Stimulated activated CD8-positive, alpha-beta memory T cell treated with anti-CD3 and anti-CD28 coated beads, Interleukin-4, amount 100 ng/mL, for 24 hours (primary cell): ENCODE measurements at regions not wholly inside any gene's neighbourhood (a gene's known extent, or its start where the extent isn't known, plus 50 kb on each side); places are given as distances from the start of the nearest gene placed in this dataset.
"Not testable (repeated sequence)": the region's sequence is repeated elsewhere in the genome, so short reads cannot be mapped to it uniquely, and the experiment has no call there.

Experiments
- DNase-seq: peaks from one replicate; pipeline ENCODE4 v3.0.0-alpha.2; 2020; ENCODE audit warnings: low read depth

GRCh38 chr6:114906096-114906495 is 563.3 kb upstream of the HS3ST5 start:
- no peak for DNase-seq

- DNase-seq, result no peak
These were observed 554.7 kb upstream of the HS3ST5 start for GRCh38 chr6:114897536-114897935.

GRCh38 chr6:114892211-114892610 is 549.4 kb upstream of the HS3ST5 start:
- no peak for DNase-seq

- DNase-seq, result no peak
These were observed 545.4 kb upstream of the HS3ST5 start for GRCh38 chr6:114888241-114888640.

GRCh38 chr6:114886670-114887436 is 544.0 kb upstream of the HS3ST5 start:
- no peak for DNase-seq

GRCh38 chr6:114879693-114880092 is 536.9 kb upstream of the HS3ST5 start:
- no peak for DNase-seq

- DNase-seq, result no peak
These were observed 535.3 kb upstream of the HS3ST5 start for GRCh38 chr6:114878091-114878490.

GRCh38 chr6:114874410-114874809 is 531.6 kb upstream of the HS3ST5 start:
- DNase-seq, result no peak

- not testable (repeated sequence) for DNase-seq
These were observed 522.7 kb upstream of the HS3ST5 start for GRCh38 chr6:114865506-114865905.

GRCh38 chr6:114863610-114864009 is 520.8 kb upstream of the HS3ST5 start:
- no peak for DNase-seq

GRCh38 chr6:114862819-114863218 is 520.0 kb upstream of the HS3ST5 start:
- no peak for DNase-seq

- no peak for DNase-seq
These were observed 519.2 kb upstream of the HS3ST5 start for GRCh38 chr6:114862064-114862463.

GRCh38 chr6:114844359-114844758 is 501.5 kb upstream of the HS3ST5 start:
- no peak for DNase-seq

- DNase-seq, result no peak
These were observed 496.2 kb upstream of the HS3ST5 start for GRCh38 chr6:114839019-114839418.

- DNase-seq, result no peak
These were observed 490.4 kb upstream of the HS3ST5 start for GRCh38 chr6:114833211-114833610.

- DNase-seq, result no peak
These were observed 487.7 kb upstream of the HS3ST5 start for GRCh38 chr6:114830515-114830914.

- DNase-seq, result no peak
These were observed 484.3 kb upstream of the HS3ST5 start for GRCh38 chr6:114827135-114827534.

- DNase-seq, result no peak
These were observed 481.6 kb upstream of the HS3ST5 start for GRCh38 chr6:114824409-114824808.

GRCh38 chr6:114816678-114817077 is 473.9 kb upstream of the HS3ST5 start:
- DNase-seq, result no peak

GRCh38 chr6:114810468-114810867 is 467.6 kb upstream of the HS3ST5 start:
- no peak for DNase-seq

GRCh38 chr6:114805426-114805825 is 462.6 kb upstream of the HS3ST5 start:
- not testable (repeated sequence) for DNase-seq

- DNase-seq, result no peak
These were observed 453.8 kb upstream of the HS3ST5 start for GRCh38 chr6:114796576-114796975.

GRCh38 chr6:114793428-114793827 is 450.6 kb upstream of the HS3ST5 start:
- DNase-seq, result no peak
